ELF-1 (cell line): ENCODE measurements at regions not wholly inside any gene's neighbourhood (a gene's known extent, or its start where the extent isn't known, plus 50 kb on each side); places are given as distances from the start of the nearest gene placed in this dataset.
A peak's percentile ranks its signal among the peaks of the same experiment; 100 is the strongest.
"Not testable (repeated sequence)": the region's sequence is repeated elsewhere in the genome, so short reads cannot be mapped to it uniquely, and the experiment has no call there.

ENCODE experiments used
- DNase-seq: peaks from one replicate; pipeline ENCODE4 v3.0.0-alpha.2; 2016; ENCODE audit warnings: low read depth, low spot score

DNA sequence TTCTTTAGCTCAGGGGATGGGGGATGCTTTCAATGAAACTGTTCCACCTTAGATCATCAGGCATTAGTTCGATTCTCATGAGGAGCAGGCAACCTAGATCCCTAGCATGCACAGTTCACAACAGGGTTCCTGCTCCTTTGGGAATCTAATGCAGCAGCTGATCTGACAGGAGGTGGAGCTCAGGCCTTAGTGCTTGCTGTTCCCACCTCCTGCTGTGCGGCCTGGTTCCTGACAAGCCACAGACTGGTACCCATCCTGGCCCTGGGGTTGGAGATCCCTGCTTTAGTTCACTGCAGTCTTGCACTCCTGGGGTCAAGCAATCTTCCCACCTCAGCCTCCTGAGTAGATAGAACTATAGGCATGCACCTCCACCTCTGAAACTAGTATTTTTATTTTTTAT lies 1369.8 kb upstream of the NUDT12 start:
- DNase-seq, result peak; percentile 20

DNA sequence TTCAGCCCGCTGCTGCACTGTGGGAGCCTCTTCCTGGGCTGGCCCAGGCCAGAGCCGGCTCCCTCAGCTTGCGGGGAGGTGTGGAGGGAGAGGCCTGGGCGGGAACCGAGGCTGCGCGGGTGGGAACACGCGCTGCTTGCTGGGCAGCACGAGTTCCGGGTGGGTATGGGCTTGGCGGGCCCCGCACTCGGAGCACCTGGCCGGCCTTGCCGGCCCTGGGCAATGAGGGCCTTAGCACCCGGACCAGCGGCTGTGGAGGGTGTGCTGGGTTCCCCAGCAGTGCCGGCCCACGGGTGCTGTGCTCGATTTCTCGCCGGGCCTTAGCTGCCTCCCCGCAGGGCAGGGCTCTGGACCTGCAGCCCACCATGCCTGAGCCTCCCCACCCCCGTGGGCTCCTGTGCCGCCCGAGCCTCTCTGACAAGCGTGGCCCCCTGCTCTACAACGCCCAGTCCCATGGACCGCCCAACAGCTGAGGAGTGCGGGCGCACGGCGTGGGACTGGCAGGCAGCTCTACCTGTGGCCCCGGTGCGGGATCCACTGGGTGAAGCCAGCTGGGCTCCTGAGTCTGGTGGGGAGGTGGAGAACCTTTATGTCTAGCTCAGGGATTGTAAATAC lies 1366.4 kb upstream of the NUDT12 start:
- DNase-seq, result no peak

DNA sequence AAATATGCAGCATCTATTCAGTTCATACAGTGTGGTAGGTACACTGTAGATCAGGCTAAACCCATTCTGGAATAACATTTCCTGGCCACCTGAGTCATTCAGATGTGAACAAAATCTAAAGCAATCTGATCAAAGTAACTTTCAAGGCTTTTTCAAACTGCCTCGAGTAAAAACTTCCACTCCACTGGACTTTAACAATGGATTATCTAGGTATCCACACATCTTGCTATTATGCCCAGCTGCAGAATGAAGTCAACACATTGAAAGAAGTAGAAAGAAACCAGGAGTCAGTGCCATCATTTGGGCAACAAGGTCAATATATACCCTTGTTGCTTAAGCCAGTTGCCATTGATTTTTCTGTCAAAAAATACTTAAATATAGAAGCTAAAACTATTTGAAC lies 1352.6 kb upstream of the NUDT12 start:
- DNase-seq, result no peak

DNA sequence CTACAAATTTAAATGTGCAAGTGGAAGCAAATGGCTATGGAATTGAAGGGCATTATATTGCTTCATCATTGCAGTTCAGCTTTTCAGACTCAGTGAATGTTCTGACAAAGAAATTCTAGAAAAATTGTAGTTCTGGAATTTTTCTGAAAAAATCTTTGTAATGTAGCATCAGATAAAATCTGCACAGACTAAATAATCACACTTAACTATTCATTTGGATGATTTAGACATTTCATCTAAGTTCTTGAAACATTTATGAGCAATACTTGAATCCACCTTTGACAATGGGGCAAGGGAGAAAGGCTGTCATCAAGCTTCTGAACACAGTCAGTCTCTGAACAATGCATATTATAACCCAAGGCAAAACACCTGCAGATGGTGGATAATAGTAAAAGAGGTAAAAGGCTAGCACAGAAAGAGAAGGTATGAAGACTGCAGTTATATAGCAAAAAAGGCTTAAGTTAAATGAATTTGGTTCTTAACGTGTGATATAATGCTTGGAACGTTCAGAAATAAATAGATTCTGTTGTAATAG lies 1352.0 kb upstream of the NUDT12 start:
- no peak for DNase-seq

DNA sequence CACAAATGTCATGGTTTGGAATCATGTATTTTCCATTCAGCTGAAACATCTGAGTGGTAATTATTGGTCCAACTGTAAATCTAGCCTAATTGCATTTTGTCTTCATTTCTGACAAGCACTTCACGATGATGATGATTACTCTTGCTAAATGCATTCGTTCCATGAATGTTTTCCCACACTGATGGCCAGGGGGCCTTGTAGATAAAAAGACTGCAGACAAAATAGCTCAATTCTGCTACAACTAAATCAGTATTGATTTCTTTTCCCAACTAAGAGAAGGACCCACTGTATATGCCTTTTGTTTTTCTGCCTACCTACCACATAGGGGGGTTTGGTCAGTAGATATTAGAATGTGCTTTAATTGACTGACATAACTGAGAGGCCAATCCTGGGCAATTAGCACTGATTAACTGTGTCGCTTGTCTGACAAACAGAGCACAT lies 1351.3 kb upstream of the NUDT12 start:
- no peak for DNase-seq

DNA sequence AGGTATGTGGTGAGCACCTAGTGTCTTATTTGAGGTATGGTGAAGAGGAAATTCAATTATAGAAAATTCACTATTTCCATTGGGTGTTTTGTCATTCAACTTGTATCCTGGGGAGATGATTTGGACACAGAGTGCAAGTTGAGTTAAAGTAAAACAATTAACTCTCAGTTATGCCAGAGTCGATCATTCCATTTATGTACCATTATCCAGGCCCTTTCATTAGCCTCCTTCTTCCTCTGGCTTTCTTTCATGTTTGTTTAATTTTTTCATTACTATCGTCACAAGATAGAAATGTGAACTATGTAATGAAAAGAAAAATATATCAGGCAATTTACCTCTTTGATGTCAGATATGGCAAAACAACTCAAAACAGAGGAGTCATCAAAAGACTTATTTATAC lies 1347.2 kb upstream of the NUDT12 start:
- no peak for DNase-seq

DNA sequence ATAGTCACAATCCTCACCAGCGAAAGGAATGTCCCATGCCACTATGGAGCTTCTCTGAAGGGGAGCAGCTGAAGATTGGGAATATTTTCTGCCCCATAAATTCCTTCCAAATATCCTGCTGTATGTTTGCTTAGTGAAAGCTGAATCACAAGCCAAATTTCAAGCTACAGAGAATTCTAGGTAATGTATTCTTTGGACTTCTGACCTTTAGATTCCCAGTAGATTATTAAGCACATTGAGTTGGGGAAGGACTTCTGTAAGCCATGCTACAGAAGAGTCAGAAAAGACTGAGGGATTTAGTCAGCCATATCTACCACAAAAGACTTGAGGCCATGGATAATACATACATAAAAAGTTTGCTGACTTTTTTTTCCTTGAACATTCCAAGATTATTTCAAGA lies 1342.0 kb upstream of the NUDT12 start:
- DNase-seq, result no peak

DNA sequence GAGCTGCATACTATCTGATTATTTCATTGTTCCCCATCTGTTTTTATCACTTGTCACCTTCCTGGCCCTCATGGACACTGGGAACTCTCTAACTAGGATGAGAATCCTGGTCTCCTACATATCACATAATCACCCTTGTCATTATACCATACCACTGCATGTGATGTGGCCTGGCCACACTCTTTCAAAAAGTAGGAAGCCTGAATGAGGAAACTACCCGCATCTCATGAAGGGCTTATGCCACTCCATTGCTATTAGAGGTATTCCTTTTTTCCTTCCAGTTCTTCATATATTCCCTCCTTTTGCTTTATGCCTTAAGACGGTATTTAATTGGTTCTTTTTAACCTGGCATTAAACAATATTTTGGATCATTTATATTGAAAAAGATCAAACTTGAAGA lies 1341.4 kb upstream of the NUDT12 start:
- no peak for DNase-seq

DNA sequence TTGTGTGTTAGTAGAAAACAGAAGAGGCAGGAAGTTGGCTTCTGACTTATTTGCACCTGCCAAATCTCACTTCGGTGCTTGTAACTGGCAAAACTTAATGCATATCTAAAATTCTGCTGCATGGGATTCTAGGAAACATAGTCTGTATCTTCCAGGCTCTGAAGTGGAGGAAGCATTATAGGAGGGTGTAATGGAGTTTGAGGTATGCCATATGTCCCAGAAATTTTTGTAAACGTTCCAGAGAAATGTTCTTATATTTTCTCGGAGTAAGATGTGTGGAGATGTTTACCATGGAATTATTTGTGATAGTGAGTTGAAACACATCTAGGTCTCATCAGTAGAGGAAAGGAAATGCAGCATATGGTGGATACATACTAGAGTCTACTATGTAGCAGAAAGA lies 1329.0 kb upstream of the NUDT12 start:
- DNase-seq, result no peak

DNA sequence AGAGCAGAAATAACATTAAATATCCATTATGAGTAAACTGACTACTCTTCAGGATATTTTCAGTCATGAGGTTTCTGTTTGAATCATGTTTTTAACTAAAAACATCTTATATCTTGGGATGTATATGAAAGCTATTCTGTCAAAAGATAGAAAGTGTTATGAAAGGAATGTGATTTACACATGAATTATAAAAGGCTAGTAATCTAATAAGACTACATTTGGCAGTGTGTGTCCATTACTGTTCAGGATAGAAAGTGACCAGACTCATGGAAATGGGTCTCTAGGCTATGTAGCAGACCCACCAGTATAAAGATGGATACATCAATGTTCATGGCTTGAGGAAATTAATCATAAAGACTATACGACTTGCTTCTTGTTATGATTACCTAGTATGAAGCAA lies 1328.2 kb upstream of the NUDT12 start:
- DNase-seq, result no peak

DNA sequence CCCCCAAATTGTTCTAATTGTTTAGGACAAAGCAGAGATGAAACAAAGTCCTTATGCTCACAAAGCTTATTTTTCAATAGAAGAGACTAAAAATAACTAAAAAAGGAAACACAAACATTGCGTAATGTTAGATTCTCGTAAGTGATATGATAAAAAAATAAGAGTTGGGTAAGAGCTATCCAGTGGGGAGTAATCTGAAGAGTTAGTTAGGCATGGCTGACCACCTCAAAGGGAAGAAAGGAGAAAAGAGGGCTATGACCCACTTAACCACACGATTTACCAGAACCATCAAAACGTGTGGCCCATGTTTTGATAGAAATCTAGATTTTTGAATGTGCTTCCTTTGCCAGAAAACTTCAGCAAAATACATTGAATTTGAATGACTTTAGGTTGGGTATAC lies 1296.8 kb upstream of the NUDT12 start:
- no peak for DNase-seq

DNA sequence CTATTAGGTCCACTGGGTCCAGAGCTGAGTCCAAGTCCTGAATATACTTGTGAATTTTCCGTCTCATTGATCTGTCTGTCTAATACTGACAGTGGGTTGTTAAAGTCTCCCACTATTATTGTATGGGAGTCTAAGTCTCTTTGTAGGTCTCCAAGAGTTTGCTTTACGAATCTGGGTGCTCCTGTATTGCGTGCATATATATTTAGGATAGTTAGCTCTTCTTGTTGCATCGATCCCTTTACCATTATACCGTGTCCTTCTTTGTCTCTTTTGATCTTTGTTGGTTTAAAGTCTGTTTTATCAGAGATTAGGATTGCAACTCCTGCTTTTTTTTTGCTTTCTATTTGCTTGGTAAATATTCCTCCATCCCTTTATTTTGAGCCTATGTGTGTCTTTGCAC lies 1289.5 kb upstream of the NUDT12 start:
- not testable (repeated sequence) for DNase-seq

DNA sequence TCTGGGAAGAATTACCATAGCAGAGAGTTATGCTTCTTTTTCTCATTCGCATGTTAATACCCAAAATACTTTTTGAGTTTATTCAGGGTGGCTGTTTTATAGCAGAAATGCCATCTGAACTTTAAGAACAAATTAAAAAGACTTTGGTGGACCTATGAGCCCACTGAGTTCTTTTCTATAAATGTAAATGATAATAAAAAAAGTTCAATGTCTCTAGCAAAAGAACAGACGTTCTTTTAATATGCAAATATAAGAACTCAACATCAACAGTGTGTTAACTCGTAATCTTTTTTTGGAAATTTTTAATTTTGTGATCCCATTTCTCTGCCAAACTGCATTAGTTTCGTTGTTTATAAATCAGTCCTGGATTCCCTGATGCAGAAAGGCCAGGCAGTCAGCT lies 1283.0 kb upstream of the NUDT12 start:
- DNase-seq, result no peak

DNA sequence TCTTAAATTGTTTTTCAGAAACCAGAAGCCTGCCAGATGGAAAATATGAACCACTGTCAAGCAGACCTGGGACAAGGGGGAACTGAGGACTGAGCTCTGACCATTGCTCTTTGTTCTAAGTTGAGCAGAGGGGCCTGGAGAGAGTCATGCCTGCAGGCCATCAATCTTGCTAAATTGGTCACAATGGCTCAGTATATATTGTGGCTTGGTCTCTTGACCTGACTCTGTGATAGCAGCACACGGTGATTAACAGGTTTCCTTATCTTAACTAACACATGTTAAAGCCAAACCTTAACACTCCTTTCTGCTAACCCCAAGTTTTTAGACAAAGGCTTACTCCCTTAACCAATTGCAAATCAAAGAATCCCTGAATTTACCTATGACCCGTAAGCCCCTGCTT lies 1281.2 kb upstream of the NUDT12 start:
- DNase-seq, result peak; percentile 59

DNA sequence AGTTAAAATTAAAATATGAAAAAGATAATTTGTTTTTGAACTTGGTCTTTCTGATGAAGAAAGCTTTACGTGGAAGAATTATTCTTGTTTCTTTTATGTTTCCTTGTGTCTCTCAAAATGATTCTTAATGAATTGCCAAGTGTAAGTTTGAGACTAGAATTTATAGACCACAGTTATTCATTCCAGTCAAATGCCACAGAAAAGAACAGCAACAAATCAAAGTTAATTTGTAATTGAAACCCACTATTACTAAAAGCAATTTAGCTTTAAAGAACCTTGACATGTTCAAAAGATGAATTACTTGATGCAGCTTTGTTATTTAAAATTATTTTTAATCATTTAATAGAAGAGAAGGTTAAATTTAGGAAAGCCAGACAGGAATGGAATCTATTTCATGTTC lies 1277.7 kb upstream of the NUDT12 start:
- no peak for DNase-seq

DNA sequence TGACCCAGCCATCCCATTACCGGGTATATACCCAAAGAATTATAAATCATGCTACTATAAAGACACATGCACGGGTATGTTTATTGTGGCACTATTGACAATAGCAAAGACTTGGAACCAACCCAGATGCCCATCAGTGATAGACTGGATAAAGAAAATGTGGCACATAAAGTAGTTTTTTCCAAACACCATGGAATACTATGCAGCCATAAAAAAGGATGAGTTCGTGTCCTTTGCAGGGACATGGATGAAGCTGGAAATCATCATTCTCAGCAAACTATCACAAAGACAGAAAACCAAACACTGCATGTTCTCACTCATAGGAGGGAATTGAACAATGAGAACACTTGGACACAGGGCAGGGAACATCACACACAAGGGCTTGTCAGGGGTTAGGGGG lies 1268.9 kb upstream of the NUDT12 start:
- not testable (repeated sequence) for DNase-seq

DNA sequence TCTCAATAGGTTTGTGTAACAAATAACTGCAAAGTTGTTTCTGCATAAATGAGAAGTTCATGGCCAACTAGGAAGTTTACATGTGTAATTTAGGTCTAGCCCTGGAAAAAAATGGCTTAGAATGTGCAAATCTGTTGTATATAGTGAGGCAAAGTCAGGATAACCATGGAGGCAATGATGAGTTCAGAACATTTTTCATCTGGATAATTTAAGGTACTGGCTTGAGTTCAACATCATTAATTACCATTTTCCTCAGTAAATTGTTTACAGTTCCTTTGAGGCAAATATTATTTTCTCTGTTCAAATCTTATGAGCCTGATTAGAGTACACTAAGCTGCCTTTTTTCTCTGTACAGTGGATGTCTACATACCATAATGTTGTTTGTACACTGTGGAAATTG lies 1259.0 kb upstream of the NUDT12 start:
- DNase-seq, result no peak

DNA sequence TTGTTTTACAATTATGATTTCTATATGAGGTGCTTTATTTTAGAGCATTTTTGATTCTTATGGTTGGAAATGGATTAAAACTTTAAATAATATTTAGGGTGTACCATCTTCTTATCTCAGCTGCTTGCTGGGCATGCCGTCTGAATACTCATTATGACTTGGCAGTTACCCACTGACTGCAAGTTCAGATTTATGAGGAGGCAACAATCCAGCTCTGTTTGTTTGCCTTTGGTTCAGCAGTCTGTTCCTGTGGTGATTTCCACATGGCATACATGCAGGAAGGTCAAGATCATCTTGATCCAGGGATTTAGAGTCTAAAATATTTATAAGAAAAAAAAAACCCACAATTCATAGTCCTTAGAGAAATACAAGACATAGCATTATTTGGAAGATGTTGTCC lies 1254.5 kb upstream of the NUDT12 start:
- no peak for DNase-seq

DNA sequence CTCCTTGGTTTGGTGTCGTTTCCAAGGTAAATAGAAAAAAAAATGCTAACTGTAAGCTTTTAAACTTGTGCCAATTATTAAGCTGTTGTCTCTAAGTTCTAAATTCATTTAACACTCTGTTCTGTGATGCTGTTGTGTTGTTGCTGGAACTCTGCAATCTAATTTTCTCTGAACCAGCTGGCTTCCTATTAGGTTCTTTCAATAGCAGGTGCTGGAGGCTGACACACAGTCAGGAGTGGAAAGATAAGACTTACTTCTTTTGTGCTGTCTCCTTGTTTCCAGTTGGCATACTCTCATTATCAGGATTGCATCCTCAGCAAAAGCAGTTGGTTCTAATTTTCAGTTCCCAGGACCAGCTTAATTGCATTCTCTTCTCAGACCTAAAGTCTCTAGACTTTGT lies 1252.6 kb upstream of the NUDT12 start:
- no peak for DNase-seq

DNA sequence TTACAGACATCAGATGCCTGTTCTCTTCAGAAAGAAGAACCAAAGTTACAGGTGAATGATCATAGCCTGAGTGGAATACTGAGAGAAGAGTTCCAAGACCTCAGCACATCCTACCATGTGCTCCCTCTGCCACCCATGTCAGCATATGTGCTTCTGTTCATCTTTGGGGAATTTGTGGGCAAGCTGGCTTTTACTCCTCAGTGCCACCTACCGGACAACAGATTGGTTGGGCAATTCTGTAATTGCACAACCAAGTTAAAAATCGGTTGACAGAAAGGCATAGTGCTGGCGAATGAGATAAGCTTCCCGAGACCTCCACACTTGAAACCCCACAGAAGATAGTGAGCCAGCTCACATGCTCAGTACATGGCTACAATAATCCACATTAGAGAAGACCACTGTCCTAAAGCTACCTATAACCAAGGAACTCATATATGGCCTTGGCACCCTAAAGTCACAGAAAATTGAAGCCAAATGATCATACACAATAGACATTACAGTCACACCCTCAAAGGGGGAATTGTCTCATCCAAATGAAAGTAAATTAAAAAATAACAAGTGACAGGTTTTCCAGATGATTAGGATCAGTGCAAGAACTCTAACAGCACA lies 1238.0 kb upstream of the NUDT12 start:
- DNase-seq, result peak; percentile 25

DNA sequence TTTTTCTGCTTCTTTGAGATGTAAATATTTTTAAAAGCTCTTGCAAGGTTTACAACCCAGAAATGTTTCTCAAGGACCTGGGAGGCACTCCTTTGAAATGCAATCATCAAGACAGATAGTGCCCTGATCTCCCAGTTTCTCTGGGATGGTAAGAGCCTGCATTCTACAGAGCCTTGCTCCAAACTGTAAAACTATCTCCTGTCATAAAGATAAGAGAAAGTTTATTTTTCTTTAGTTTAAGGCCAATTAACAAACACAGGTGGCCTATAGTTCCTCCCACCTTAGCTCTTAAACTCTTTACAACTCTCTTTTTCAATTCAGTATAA lies 1231.1 kb upstream of the NUDT12 start:
- DNase-seq, result peak; percentile 41

DNA sequence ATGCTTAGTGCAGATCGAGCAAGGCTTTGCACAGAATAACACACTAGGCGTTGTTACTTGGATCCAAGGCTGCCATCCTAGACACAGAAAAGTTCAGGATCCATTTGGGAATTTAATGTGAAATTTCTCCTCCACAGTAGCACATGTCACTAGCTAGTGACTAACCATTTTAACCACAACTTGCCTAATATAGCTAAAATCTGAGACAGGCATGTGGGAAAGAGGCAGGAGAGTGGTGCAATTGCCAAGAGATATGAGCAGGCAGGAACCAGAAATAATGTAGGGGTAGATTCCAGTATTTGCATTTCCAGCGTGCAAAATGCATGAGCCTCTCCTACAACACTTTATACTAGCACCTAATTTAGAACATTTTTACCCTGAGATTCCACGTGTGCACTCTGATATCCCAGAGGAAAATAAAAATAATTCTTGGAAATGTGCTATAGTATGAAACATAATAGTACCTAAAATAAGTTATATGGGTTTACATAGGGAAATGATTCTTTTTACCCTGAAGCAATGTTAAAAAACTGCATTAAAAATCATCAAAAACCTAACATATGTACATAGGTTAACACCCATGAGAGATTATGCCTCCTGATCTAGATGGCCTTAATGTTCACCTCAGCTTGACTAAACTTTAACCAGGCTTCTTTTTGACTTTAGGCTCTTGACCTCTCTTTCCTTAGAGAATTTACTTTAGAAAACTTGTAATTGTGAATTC lies 1230.6 kb upstream of the NUDT12 start:
- DNase-seq, result no peak

DNA sequence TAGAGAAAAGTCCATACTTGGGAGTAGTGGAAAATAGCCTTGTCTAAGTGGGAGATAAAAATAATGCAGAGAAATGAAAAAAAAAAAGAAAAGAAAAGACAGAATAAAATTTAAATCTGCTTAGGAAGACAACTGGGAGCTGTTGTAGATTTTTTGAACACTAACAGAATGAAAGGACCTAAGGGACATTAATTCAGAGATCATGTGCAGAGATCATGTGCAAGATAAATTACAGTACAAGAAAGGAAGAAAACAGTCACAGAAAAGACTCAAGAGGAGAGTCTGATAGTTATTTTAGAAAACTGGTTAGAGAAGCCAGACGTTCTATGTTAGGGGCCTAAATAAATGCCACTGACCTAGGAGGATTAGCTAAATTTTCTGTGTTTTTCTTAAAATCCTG lies 1226.8 kb upstream of the NUDT12 start:
- DNase-seq, result no peak
